Mesendoderm (in vitro differentiated cells): ENCODE measurements at regions not wholly inside any gene's neighbourhood (a gene's known extent, or its start where the extent isn't known, plus 50 kb on each side); places are given as distances from the start of the nearest gene placed in this dataset.

ENCODE experiments used
- DNase-seq: peaks from one replicate; pipeline ENCODE4 v3.0.0; 2013
- H2AK5ac ChIP-seq: 2 replicates; pipeline ENCODE4 v1.6.1; 2013; ENCODE audit warnings: low read length, inconsistent platforms
- H2BK120ac ChIP-seq: 2 replicates; pipeline ENCODE4 v1.6.1; 2013; ENCODE audit warnings: low read depth, mild to moderate bottlenecking, low read length, moderate library complexity, mixed read lengths
- H2BK15ac ChIP-seq: replicated peaks from 2 replicates; pipeline ENCODE4 v1.6.1; 2013; ENCODE audit warnings: low read depth, mild to moderate bottlenecking, moderate library complexity
- H2BK5ac ChIP-seq: 2 replicates; pipeline ENCODE4 v1.6.1; 2013; ENCODE audit warnings: low read length, inconsistent platforms
- H3K18ac ChIP-seq: 2 replicates; pipeline ENCODE4 v1.6.1; 2013; ENCODE audit warnings: mild to moderate bottlenecking, low read length, mixed read lengths
- H3K23ac ChIP-seq: one replicate; pipeline ENCODE4 v1.6.1; 2013; ENCODE audit warnings: low read length
- H3K27ac ChIP-seq: 2 replicates; pipeline ENCODE4 v1.5.1; 2013; ENCODE audit warnings: low read depth, mild to moderate bottlenecking, inconsistent platforms, low read length, moderate library complexity
- H3K27me3 ChIP-seq: 2 replicates; pipeline ENCODE4 v1.6.1; 2013; ENCODE audit warnings: low read length, control low read depth, mild to moderate bottlenecking, inconsistent platforms; ENCODE audit not compliant: insufficient read depth, poor library complexity
- H3K36me3 ChIP-seq: 2 replicates; pipeline ENCODE4 v1.6.1; 2013; ENCODE audit warnings: low read length, inconsistent platforms; ENCODE audit not compliant: control insufficient read depth, insufficient read depth
- H3K4ac ChIP-seq: one replicate; pipeline ENCODE4 v1.6.1; 2013; ENCODE audit warnings: low read depth, mild to moderate bottlenecking, low read length, moderate library complexity
- H3K4me1 ChIP-seq: 2 replicates; pipeline ENCODE4 v1.6.1; 2013; ENCODE audit warnings: low read depth, low read length, inconsistent platforms; ENCODE audit not compliant: control insufficient read depth
- H3K4me2 ChIP-seq: 2 replicates; pipeline ENCODE4 v1.6.1; 2013; ENCODE audit warnings: low read length
- H3K4me3 ChIP-seq: 2 replicates; pipeline ENCODE4 v1.5.1; 2013; ENCODE audit warnings: mild to moderate bottlenecking, low read length
- H3K56ac ChIP-seq: one replicate; pipeline ENCODE4 v1.6.1; 2013; ENCODE audit warnings: low read length
- H3K79me1 ChIP-seq: 2 replicates; pipeline ENCODE4 v1.6.1; 2013; ENCODE audit warnings: low read length, inconsistent platforms
- H3K79me2 ChIP-seq: 2 replicates; pipeline ENCODE4 v1.6.1; 2013; ENCODE audit warnings: mild to moderate bottlenecking, low read length; ENCODE audit not compliant: control insufficient read depth, insufficient read depth
- H3K9ac ChIP-seq: 2 replicates; pipeline ENCODE4 v1.6.1; 2013; ENCODE audit warnings: low read length, inconsistent platforms
- H4K5ac ChIP-seq: one replicate; pipeline ENCODE4 v1.6.1; 2013; ENCODE audit warnings: low read length
- H4K8ac ChIP-seq: one replicate; pipeline ENCODE4 v1.6.1; 2013; ENCODE audit warnings: low read depth, mild to moderate bottlenecking, control low read depth, low read length, moderate library complexity
- WGBS: extraction: QIAGEN DNeasy Blood & Tissue Kit; methylation state at CpG from one replicate; pipeline ENCODE4 v1.1.7; 2013; ENCODE audit warnings: low lambda C conversion rate, missing lambda C conversion rate; ENCODE audit not compliant: insufficient coverage; ENCODE audit errors: extremely low coverage; 5-methylcytosine and 5-hydroxymethylcytosine counted together

GRCh38 chr6:21454262-21454661, 139.3 kb upstream of the SOX4 start:
- no peak overlapping the region for H2BK120ac ChIP-seq
- no peak overlapping the region for H3K23ac ChIP-seq
- no peak overlapping the region for H4K8ac ChIP-seq
- no peak for DNase-seq
- no peak overlapping the region for H3K4me2 ChIP-seq
- H3K18ac ChIP-seq = no peak overlapping the region
- H3K79me2 ChIP-seq = no peaks in the 10 kb centered on the region
- H3K56ac ChIP-seq = no peak overlapping the region
- no peak overlapping the region for H2AK5ac ChIP-seq
- no CpG with 5 or more reads among the region's 2 CpGs for WGBS
- H3K4me3 ChIP-seq = no peak overlapping the region
- no peak overlapping the region for H4K5ac ChIP-seq
- H2BK15ac ChIP-seq = no peak overlapping the region
- no peaks in the 10 kb centered on the region for H3K79me1 ChIP-seq
- no peaks in the 10 kb centered on the region for H3K36me3 ChIP-seq
- H3K9ac ChIP-seq = no peak overlapping the region
- no peak overlapping the region for H3K27ac ChIP-seq
- no peak overlapping the region for H3K4ac ChIP-seq
- peaks cover 8% of the 10 kb centered on the region for H3K4me1 ChIP-seq
- H3K27me3 ChIP-seq = peaks cover 3% of the 10 kb centered on the region
- H2BK5ac ChIP-seq = no peak overlapping the region

- Histone ChIP-seq H3K4me1 (peaks cover 2% of the 10 kb centered on the region), H3K27ac (no peak overlapping the region), H3K4me2 (no peak overlapping the region), H3K79me1 (no peaks in the 10 kb centered on the region), H3K4ac (no peak overlapping the region), H2BK15ac (no peak overlapping the region), H3K4me3 (no peak overlapping the region), H3K23ac (no peak overlapping the region), H2BK5ac (no peak overlapping the region), H3K36me3 (no peaks in the 10 kb centered on the region), H3K56ac (no peak overlapping the region), H3K79me2 (no peaks in the 10 kb centered on the region), H3K18ac (no peak overlapping the region), H3K9ac (no peak overlapping the region), H3K27me3 (peaks cover 3% of the 10 kb centered on the region), H2BK120ac (no peak overlapping the region), H4K5ac (no peak overlapping the region), H4K8ac (no peak overlapping the region), H2AK5ac (no peak overlapping the region)
- no CpG with 5 or more reads among the region's 6 CpGs for WGBS
- no peak for DNase-seq
These were observed 138.5 kb upstream of the SOX4 start for GRCh38 chr6:21455071-21455470.

GRCh38 chr6:21457647-21458046, 135.9 kb upstream of the SOX4 start:
- H3K4me3 ChIP-seq = no peak overlapping the region
- no peak overlapping the region for H3K4ac ChIP-seq
- no peak overlapping the region for H2BK120ac ChIP-seq
- H3K18ac ChIP-seq = no peak overlapping the region
- H4K8ac ChIP-seq = no peak overlapping the region
- no peaks in the 10 kb centered on the region for H3K79me1 ChIP-seq
- no CpG with 5 or more reads among the region's 10 CpGs for WGBS
- DNase-seq = no peak
- no peak overlapping the region for H3K27ac ChIP-seq
- no peak overlapping the region for H4K5ac ChIP-seq
- H3K4me2 ChIP-seq = no peak overlapping the region
- H2AK5ac ChIP-seq = no peak overlapping the region
- H3K4me1 ChIP-seq = no peaks in the 10 kb centered on the region
- H3K27me3 ChIP-seq = no peaks in the 10 kb centered on the region
- H3K36me3 ChIP-seq = no peaks in the 10 kb centered on the region
- H3K23ac ChIP-seq = no peak overlapping the region
- H2BK15ac ChIP-seq = no peak overlapping the region
- H2BK5ac ChIP-seq = no peak overlapping the region
- H3K79me2 ChIP-seq = no peaks in the 10 kb centered on the region
- no peak overlapping the region for H3K56ac ChIP-seq
- no peak overlapping the region for H3K9ac ChIP-seq

- Histone ChIP-seq H3K79me1 (no peaks in the 10 kb centered on the region), H2AK5ac (no peak overlapping the region), H3K4me1 (no peaks in the 10 kb centered on the region), H3K56ac (no peak overlapping the region), H3K36me3 (no peaks in the 10 kb centered on the region), H2BK5ac (no peak overlapping the region), H2BK15ac (no peak overlapping the region), H3K4me2 (no peak overlapping the region), H3K23ac (no peak overlapping the region), H3K9ac (no peak overlapping the region), H3K79me2 (no peaks in the 10 kb centered on the region), H3K4me3 (no peak overlapping the region), H3K27ac (no peak overlapping the region), H3K27me3 (no peaks in the 10 kb centered on the region), H3K4ac (no peak overlapping the region), H3K18ac (no peak overlapping the region), H4K8ac (no peak overlapping the region), H2BK120ac (no peak overlapping the region), H4K5ac (no peak overlapping the region)
- no peak for DNase-seq
- WGBS = no CpG with 5 or more reads among the region's 4 CpGs
These were observed 133.9 kb upstream of the SOX4 start for GRCh38 chr6:21459641-21460040.

- Histone ChIP-seq H3K56ac (no peak overlapping the region), H2BK120ac (no peak overlapping the region), H2AK5ac (no peak overlapping the region), H3K36me3 (no peaks in the 10 kb centered on the region), H3K23ac (no peak overlapping the region), H3K9ac (no peak overlapping the region), H3K27me3 (no peaks in the 10 kb centered on the region), H3K4me3 (no peak overlapping the region), H3K79me1 (no peaks in the 10 kb centered on the region), H4K8ac (no peak overlapping the region), H3K27ac (no peak overlapping the region), H2BK15ac (no peak overlapping the region), H2BK5ac (no peak overlapping the region), H3K4me2 (no peak overlapping the region), H3K4ac (no peak overlapping the region), H3K4me1 (no peaks in the 10 kb centered on the region), H4K5ac (no peak overlapping the region), H3K79me2 (no peaks in the 10 kb centered on the region), H3K18ac (no peak overlapping the region)
- DNase-seq = no peak
These were observed 131.6 kb upstream of the SOX4 start for GRCh38 chr6:21461844-21462518.

GRCh38 chr6:21462519-21462852, 131.1 kb upstream of the SOX4 start:
- Histone ChIP-seq H4K5ac (no peak overlapping the region), H3K27me3 (no peaks in the 10 kb centered on the region), H3K18ac (no peak overlapping the region), H2BK120ac (no peak overlapping the region), H3K4ac (no peak overlapping the region), H3K9ac (no peak overlapping the region), H3K79me2 (no peaks in the 10 kb centered on the region), H3K79me1 (no peaks in the 10 kb centered on the region), H3K27ac (no peak overlapping the region), H2BK5ac (no peak overlapping the region), H4K8ac (no peak overlapping the region), H3K4me2 (no peak overlapping the region), H3K56ac (no peak overlapping the region), H3K36me3 (no peaks in the 10 kb centered on the region), H3K4me1 (no peaks in the 10 kb centered on the region), H3K4me3 (no peak overlapping the region), H2BK15ac (no peak overlapping the region), H3K23ac (no peak overlapping the region), H2AK5ac (no peak overlapping the region)
- no peak for DNase-seq
- no CpG with 5 or more reads among the region's 2 CpGs for WGBS
